AG10803 (cell line): ENCODE measurements at regions not wholly inside any gene's neighbourhood (a gene's known extent, or its start where the extent isn't known, plus 50 kb on each side); places are given as distances from the start of the nearest gene placed in this dataset.
"Not testable (repeated sequence)": the region's sequence is repeated elsewhere in the genome, so short reads cannot be mapped to it uniquely, and the experiment has no call there.

Experiments used
- DNase-seq: peaks from one replicate; pipeline ENCODE4 v3.0.0; 2010; ENCODE audit warnings: low read depth
- H3K4me3 ChIP-seq: 2 replicates; pipeline ENCODE4 v1.5.1; 2011; ENCODE audit warnings: mild to moderate bottlenecking, low read length, control low read depth
- CTCF ChIP-seq: conservative IDR thresholded peaks from 2 replicates; pipeline ENCODE4 v1.5.1; 2011; ENCODE audit warnings: mild to moderate bottlenecking, low read length, control low read depth, inconsistent platforms

GRCh38 chr7:93028610-93029009, 89.2 kb downstream of the SAMD9 start:
- DNase-seq, result no peak
- no peak overlapping the region for H3K4me3 ChIP-seq
- no peak for TF ChIP-seq CTCF

GRCh38 chr7:93027044-93027443, 90.7 kb downstream of the SAMD9 start:
- DNase-seq, result no peak
- no peak overlapping the region for H3K4me3 ChIP-seq
- TF ChIP-seq CTCF, result no peak

GRCh38 chr7:93026425-93026824, 91.4 kb downstream of the SAMD9 start:
- TF ChIP-seq CTCF, result no peak
- no peak overlapping the region for H3K4me3 ChIP-seq
- DNase-seq, result no peak

GRCh38 chr7:93025389-93025788, 92.4 kb downstream of the SAMD9 start:
- TF ChIP-seq CTCF, result no peak
- H3K4me3 ChIP-seq, result no peak overlapping the region
- no peak for DNase-seq

GRCh38 chr7:93022931-93023478, 94.8 kb downstream of the SAMD9 start:
- not testable (repeated sequence) for DNase-seq, H3K4me3 ChIP-seq

GRCh38 chr7:93021748-93022147, 96.0 kb downstream of the SAMD9 start:
- no peak for DNase-seq
- no peak overlapping the region for H3K4me3 ChIP-seq
- TF ChIP-seq CTCF, result no peak

GRCh38 chr7:93018716-93019115, 99.1 kb downstream of the SAMD9 start:
- H3K4me3 ChIP-seq, result no peak overlapping the region
- no peak for TF ChIP-seq CTCF
- peak; percentile 59 for DNase-seq

GRCh38 chr7:93016681-93017381, 100.9 kb downstream of the SAMD9 start:
- DNase-seq, result peak; percentile 61
- no peak overlapping the region for H3K4me3 ChIP-seq
- TF ChIP-seq CTCF, result no peak
